ENCODE measurements at regions not wholly inside any gene's neighbourhood (a gene's known extent, or its start where the extent isn't known, plus 50 kb on each side); places are given as distances from the start of the nearest gene placed in this dataset.
"Not testable (repeated sequence)": the region's sequence is repeated elsewhere in the genome, so short reads cannot be mapped to it uniquely, and the experiment has no call there.

- H3K36me3 Mint-ChIP-seq (ENCODE audit: low read depth); H3K4me3 Mint-ChIP-seq; H3K27me3 Mint-ChIP-seq (ENCODE audit: low read depth); H3K27ac Mint-ChIP-seq; H3K4me1 Mint-ChIP-seq: not testable (repeated sequence)
- peaks cover 69% of the 10 kb centered on the region for H3K9me3 Mint-ChIP-seq
Measured at GRCh38 chr11:54797906-54798305, 91.3 kb downstream of the OR4A5 start.

DNA sequence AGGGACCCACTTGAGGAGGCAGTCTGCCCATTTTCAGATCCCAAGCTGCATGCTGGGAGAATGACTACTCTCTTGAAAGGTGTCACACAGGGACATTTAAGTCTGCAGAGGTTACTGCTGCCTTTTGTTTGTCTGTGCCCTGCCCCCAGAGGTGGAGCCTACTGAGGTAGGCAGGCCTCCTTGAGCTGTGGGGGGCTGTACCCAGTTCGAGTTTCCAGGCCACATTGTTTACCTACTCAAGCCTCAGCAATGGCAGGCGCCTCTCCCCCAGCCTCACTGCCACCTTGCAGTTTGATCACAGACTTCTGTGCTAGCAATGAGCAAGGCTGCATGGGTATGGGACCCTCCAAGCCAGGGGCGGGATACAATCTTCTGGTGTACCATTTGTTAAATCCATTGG is 126.0 kb downstream of the OR4A5 start:
- TF ChIP-seq, protein P1, sequence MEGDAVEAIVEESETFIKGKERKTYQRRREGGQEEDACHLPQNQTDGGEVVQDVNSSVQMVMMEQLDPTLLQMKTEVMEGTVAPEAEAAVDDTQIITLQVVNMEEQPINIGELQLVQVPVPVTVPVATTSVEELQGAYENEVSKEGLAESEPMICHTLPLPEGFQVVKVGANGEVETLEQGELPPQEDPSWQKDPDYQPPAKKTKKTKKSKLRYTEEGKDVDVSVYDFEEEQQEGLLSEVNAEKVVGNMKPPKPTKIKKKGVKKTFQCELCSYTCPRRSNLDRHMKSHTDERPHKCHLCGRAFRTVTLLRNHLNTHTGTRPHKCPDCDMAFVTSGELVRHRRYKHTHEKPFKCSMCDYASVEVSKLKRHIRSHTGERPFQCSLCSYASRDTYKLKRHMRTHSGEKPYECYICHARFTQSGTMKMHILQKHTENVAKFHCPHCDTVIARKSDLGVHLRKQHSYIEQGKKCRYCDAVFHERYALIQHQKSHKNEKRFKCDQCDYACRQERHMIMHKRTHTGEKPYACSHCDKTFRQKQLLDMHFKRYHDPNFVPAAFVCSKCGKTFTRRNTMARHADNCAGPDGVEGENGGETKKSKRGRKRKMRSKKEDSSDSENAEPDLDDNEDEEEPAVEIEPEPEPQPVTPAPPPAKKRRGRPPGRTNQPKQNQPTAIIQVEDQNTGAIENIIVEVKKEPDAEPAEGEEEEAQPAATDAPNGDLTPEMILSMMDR (IDR thresholded peaks at IDR 0.05; ENCODE audit: unreplicated experiment in 3 of 3) = no peak
- peaks cover 63% of the 10 kb centered on the region for H3K9me3 Mint-ChIP-seq
- H3K27ac Mint-ChIP-seq = no peak overlapping the region
- H3K27me3 Mint-ChIP-seq (ENCODE audit: low read depth) = no peaks in the 10 kb centered on the region
- no peak overlapping the region for H3K4me3 Mint-ChIP-seq
- peaks cover 3% of the 10 kb centered on the region for H3K36me3 Mint-ChIP-seq (ENCODE audit: low read depth)
- no peaks in the 10 kb centered on the region for H3K4me1 Mint-ChIP-seq

GRCh38 chr11:54855047-54855446 is 148.4 kb downstream of the OR4A5 start:
- not testable (repeated sequence) for H3K4me1 Mint-ChIP-seq; H3K27ac Mint-ChIP-seq; H3K36me3 Mint-ChIP-seq (ENCODE audit: low read depth); H3K27me3 Mint-ChIP-seq (ENCODE audit: low read depth); H3K4me3 Mint-ChIP-seq
- peaks cover 46% of the 10 kb centered on the region for H3K9me3 Mint-ChIP-seq

Data from nephron (organoid).